ENCODE measurements at regions not wholly inside any gene's neighbourhood (a gene's known extent, or its start where the extent isn't known, plus 50 kb on each side); places are given as distances from the start of the nearest gene placed in this dataset.

- no peaks in the 10 kb centered on the region for H3K4me1 Mint-ChIP-seq (ENCODE audit: unreplicated experiment)
- H3K9me3 Mint-ChIP-seq (ENCODE audit: unreplicated experiment): no peaks in the 10 kb centered on the region
- no peak overlapping the region for H3K27ac Mint-ChIP-seq (ENCODE audit: unreplicated experiment)
- no peaks in the 10 kb centered on the region for H3K36me3 Mint-ChIP-seq (ENCODE audit: low read depth, unreplicated experiment)
- no peak for DNase-seq (ENCODE audit: low spot score)
- H3K4me3 Mint-ChIP-seq (ENCODE audit: unreplicated experiment): no peak overlapping the region
- H3K27me3 Mint-ChIP-seq (ENCODE audit: unreplicated experiment): peaks cover 8% of the 10 kb centered on the region
- TF ChIP-seq CTCF (IDR thresholded peaks at IDR 0.05; ENCODE audit: unreplicated experiment): no peak
Measured at GRCh38 chr12:131441060-131441396, 269.9 kb upstream of the SFSWAP start.

DNA sequence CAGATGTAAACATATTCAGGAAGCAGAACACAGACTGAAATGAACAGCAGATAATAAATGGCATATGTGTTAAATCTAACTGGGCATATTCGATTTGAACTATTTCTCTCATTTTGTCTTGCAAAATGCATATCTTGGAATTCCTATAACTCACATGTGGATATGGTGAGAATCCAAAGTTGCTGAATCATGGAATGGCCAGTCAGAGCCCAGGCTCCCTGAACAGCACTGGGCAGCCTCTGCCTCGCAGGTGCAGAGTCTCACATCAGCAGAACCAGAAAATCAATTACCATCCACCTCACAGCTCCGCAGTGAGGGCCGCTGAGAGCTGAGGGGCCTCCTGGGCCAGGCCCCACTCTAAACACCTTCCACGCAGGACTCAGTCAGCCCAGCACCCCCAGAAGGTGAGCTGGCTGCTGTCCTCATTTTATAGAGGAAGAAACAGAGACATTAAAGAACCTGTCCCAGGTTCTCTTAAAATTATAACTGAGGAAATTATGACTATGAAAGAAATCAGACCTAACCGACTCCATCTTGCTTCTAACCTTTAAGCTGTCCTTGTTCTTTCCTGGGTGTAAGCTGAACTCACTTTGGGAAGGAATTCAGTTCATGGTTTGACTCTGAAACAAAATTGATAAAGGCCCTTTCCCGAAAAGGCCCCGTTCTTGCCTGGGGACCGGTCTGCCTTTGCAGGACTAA, 269.1 kb upstream of the SFSWAP start:
- Mint-ChIP-seq H3K4me3 (ENCODE audit: unreplicated experiment) (no peak overlapping the region), H3K27ac (ENCODE audit: unreplicated experiment) (no peak overlapping the region), H3K9me3 (ENCODE audit: unreplicated experiment) (no peaks in the 10 kb centered on the region), H3K4me1 (ENCODE audit: unreplicated experiment) (no peaks in the 10 kb centered on the region), H3K27me3 (ENCODE audit: unreplicated experiment) (peaks cover 6% of the 10 kb centered on the region), H3K36me3 (ENCODE audit: low read depth, unreplicated experiment) (no peaks in the 10 kb centered on the region)
- TF ChIP-seq CTCF (IDR thresholded peaks at IDR 0.05; ENCODE audit: unreplicated experiment): no peak
- DNase-seq (ENCODE audit: low spot score): no peak

DNA sequence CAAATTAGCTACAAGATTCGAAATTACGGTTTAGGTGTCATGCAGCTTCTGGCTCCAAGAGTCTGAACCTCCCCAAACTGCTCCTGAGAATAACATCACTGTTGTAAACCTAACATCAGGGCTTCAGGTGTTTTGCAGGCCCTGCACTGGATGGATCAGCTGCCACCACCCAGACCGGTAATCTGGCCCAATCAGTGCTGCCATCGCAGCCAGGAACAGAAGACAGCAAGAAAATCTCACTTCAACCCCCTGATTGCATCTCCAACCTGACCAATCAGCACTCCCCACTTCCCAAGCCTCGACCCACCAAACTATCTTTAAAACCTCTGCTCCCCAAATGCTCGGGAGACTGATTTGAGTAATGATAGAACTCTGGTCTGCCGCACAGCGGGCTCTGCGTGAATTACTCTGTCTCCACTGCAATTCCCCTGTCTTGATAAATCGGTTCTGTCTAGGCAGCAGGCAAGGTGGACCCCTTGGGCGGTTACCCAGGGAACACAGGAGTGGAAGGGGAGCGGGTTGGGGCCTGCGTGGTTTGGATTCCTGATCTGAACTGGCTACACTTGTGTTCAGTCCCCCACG, 268.5 kb upstream of the SFSWAP start:
- Mint-ChIP-seq H3K4me3 (ENCODE audit: unreplicated experiment) (no peak overlapping the region), H3K27ac (ENCODE audit: unreplicated experiment) (no peak overlapping the region), H3K4me1 (ENCODE audit: unreplicated experiment) (no peaks in the 10 kb centered on the region), H3K27me3 (ENCODE audit: unreplicated experiment) (peaks cover 4% of the 10 kb centered on the region), H3K9me3 (ENCODE audit: unreplicated experiment) (no peaks in the 10 kb centered on the region), H3K36me3 (ENCODE audit: low read depth, unreplicated experiment) (no peaks in the 10 kb centered on the region)
- TF ChIP-seq CTCF (IDR thresholded peaks at IDR 0.05; ENCODE audit: unreplicated experiment): no peak
- DNase-seq (ENCODE audit: low spot score): no peak

DNA sequence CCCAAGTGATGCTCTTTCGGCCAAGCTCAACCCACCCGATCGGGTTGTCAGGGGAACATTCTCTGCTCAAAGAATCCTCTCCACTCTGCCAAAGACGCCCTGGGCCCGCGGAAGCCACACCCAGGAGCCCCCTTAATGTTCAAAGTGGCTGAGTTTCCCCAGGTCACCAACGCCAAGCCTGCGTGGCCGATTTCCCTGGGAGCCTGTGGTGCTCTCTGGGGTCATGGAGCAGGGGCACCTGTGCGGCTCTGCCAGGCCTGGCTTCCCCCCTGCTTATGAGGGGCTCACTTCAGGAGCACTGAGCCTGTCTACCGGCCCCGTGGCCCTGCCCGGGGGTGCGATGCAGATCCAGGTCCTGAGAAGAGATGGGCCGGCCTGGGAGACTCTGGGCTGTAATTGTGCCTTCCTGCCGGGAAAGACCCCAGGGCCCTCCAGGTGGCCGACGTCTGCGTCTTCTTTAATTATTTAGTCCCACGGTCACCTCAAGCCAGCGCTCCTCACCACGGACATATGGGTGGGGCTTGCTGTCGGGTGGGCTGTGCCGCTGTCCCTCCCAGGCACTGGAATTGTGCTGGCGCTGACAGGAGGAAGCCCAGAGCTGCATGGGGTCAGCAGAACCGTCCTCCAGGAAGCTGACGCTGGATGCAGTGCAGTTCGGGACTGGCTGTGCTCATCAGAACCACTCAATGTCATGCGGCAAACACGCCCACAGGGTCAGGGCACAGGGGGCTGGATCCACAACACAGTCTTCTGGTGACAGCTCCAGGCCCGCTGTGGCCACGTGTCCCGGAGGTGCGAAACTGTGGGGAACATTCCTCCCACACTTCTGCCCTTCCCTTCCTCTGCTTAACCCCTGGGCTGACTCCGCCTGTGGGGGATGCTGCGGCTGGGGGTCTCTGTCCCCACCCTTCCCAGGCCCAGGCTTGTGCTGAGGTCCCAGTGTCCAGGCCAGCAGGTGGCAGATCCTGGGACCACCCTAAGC, 267.6 kb upstream of the SFSWAP start:
- Mint-ChIP-seq H3K27me3 (ENCODE audit: unreplicated experiment) (peaks cover 4% of the 10 kb centered on the region), H3K4me3 (ENCODE audit: unreplicated experiment) (no peak overlapping the region), H3K36me3 (ENCODE audit: low read depth, unreplicated experiment) (no peaks in the 10 kb centered on the region), H3K27ac (ENCODE audit: unreplicated experiment) (no peak overlapping the region), H3K9me3 (ENCODE audit: unreplicated experiment) (no peaks in the 10 kb centered on the region), H3K4me1 (ENCODE audit: unreplicated experiment) (no peaks in the 10 kb centered on the region)
- no peak for DNase-seq (ENCODE audit: low spot score)
- TF ChIP-seq CTCF (IDR thresholded peaks at IDR 0.05; ENCODE audit: unreplicated experiment): no peak
